Endothelial cell (in vitro differentiated cells): ENCODE measurements at regions not wholly inside any gene's neighbourhood (a gene's known extent, or its start where the extent isn't known, plus 50 kb on each side); places are given as distances from the start of the nearest gene placed in this dataset.

ENCODE experiments used
- DNase-seq: peaks from one replicate; pipeline ENCODE4 v3.0.0; 2021; ENCODE audit warnings: low spot score
- H3K27ac Mint-ChIP-seq: one replicate; pipeline ENCODE4 v1.8.0; 2021; ENCODE audit warnings: mixed read lengths, inconsistent platforms; ENCODE audit not compliant: unreplicated experiment
- H3K27me3 Mint-ChIP-seq: one replicate; pipeline ENCODE4 v1.8.0; 2021; ENCODE audit warnings: mild to moderate bottlenecking, moderate library complexity, mixed read lengths, inconsistent platforms; ENCODE audit not compliant: unreplicated experiment
- H3K36me3 Mint-ChIP-seq: one replicate; pipeline ENCODE4 v1.8.0; 2021; ENCODE audit warnings: mild to moderate bottlenecking, low read depth, mixed read lengths, inconsistent platforms; ENCODE audit not compliant: unreplicated experiment
- H3K4me1 Mint-ChIP-seq: one replicate; pipeline ENCODE4 v1.8.0; 2021; ENCODE audit warnings: mild to moderate bottlenecking, mixed read lengths, inconsistent platforms; ENCODE audit not compliant: unreplicated experiment
- H3K4me3 Mint-ChIP-seq: one replicate; pipeline ENCODE4 v1.8.0; 2021; ENCODE audit warnings: mild to moderate bottlenecking, mixed read lengths, inconsistent platforms; ENCODE audit not compliant: unreplicated experiment
- H3K9me3 Mint-ChIP-seq: one replicate; pipeline ENCODE4 v1.8.0; 2021; ENCODE audit warnings: mixed read lengths, inconsistent platforms; ENCODE audit not compliant: unreplicated experiment
- TF ChIP-seq, protein P1 (sequence below): fragments of 200-600 bp; sonication (generic); IDR thresholded peaks from one replicate; pipeline ENCODE4 v1.5.0; 2021; ENCODE audit warnings: antibody characterized with exemption; ENCODE audit not compliant: unreplicated experiment

DNA sequence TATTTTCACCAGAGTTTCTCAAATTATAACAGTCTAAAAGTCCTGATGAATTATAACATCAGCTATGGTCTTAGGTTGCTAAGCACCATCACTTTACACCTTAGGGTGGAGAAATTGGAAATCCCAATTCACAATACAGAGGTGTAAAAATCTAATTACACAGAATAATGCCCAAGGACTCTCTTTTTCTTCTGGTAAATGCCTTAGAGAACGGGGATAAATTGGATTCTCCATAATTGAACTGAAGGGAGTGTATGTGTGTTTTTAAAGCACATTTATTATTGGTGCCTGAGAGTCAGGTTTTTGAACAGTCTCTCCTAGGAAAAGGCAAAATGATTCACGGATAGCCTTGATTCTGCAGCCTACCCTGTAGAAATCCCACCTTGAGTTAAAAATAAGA is 66.8 kb downstream of the NIBAN1 start:
- Mint-ChIP-seq H3K4me3 (no peak overlapping the region), H3K36me3 (peaks cover 3% of the 10 kb centered on the region), H3K27ac (no peak overlapping the region), H3K27me3 (no peaks in the 10 kb centered on the region), H3K4me1 (peaks cover 3% of the 10 kb centered on the region), H3K9me3 (no peaks in the 10 kb centered on the region)
- no peak for DNase-seq
- TF ChIP-seq, protein P1, sequence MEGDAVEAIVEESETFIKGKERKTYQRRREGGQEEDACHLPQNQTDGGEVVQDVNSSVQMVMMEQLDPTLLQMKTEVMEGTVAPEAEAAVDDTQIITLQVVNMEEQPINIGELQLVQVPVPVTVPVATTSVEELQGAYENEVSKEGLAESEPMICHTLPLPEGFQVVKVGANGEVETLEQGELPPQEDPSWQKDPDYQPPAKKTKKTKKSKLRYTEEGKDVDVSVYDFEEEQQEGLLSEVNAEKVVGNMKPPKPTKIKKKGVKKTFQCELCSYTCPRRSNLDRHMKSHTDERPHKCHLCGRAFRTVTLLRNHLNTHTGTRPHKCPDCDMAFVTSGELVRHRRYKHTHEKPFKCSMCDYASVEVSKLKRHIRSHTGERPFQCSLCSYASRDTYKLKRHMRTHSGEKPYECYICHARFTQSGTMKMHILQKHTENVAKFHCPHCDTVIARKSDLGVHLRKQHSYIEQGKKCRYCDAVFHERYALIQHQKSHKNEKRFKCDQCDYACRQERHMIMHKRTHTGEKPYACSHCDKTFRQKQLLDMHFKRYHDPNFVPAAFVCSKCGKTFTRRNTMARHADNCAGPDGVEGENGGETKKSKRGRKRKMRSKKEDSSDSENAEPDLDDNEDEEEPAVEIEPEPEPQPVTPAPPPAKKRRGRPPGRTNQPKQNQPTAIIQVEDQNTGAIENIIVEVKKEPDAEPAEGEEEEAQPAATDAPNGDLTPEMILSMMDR, result no peak

DNA sequence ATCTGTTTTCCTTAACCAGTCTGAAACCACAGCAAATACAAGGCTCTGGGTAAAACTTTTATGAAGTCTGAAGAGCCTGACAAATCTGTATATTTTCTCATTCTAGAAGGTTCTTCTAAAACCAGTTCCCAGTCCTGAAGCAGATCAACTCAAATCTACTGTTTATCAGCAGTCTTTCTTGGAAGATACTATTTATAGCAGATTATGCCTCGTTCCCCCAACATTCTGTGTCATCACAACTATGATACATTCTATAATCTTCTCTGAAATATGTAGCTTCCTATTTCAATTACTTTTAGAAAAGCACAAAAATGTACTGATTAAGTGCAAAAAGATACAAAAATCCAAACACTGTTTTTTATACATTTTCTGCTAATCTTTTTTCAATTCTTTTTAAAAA is 67.5 kb downstream of the NIBAN1 start:
- Mint-ChIP-seq H3K4me3 (no peak overlapping the region), H3K27ac (no peak overlapping the region), H3K4me1 (peaks cover 3% of the 10 kb centered on the region), H3K27me3 (no peaks in the 10 kb centered on the region), H3K36me3 (peaks cover 3% of the 10 kb centered on the region), H3K9me3 (no peaks in the 10 kb centered on the region)
- DNase-seq, result no peak
- TF ChIP-seq, protein P1, result no peak

DNA sequence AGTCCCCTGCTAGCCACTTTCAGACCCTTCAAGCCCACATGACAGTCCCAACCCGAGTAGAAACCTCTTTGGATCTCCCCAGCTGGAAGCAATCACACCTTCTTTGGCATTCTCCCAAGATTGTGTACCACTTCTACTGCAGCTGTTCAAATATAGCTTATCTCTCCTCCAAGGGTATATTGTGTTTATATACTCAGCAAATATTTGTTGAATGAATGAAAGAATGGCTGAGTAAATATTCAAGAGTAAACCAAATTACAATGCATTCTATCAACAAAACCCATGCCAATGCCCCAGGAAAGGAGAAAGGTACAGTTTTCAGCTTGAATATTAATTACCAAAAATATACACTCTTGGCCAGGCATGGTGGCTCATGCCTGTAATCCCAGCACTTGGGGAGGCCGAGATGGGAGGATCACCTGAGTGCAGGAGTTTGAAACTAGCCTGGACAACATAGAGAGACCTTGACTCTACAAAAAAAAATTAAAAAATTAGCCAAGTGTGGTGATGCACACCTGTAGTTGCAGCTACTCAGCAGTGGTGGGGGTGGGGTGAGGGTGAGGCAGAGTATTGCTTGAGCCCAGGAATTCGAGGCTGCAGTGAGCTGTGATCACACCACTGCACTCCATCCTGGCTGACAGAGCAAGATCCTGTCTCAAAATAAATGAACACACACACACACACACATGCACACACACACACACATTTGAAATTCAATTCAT is 68.5 kb downstream of the NIBAN1 start:
- Mint-ChIP-seq H3K36me3 (peaks cover 3% of the 10 kb centered on the region), H3K27me3 (no peaks in the 10 kb centered on the region), H3K9me3 (no peaks in the 10 kb centered on the region), H3K4me3 (no peak overlapping the region), H3K27ac (no peak overlapping the region), H3K4me1 (peaks cover 3% of the 10 kb centered on the region)
- TF ChIP-seq, protein P1, result no peak
- no peak for DNase-seq

DNA sequence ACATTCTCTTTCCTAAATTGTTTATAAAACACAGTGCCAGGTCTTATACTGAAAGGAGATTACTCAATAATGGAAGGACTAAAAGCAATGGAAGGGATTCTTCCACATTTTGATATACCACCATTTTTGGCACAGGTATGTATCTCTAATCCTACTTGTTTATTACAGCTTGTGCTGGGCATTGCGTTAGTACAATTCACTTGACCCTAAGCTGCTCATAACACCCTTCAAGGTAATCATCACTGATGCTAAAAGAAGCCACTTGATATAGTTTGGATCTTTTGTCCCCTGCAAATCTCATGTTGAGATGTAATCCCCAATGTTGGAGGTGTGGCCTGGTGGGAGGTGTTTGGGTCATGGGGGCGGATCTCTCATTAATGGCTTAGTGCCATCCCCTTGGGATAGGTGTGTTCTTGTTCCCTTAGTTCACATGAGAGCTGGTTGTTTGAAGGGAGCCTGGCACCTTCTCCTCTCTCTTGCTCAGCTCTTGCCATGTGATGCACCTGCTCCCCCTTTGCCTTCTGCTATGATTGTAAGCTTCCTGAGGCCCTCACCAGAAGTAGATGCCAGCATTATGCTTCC is 71.1 kb downstream of the NIBAN1 start:
- DNase-seq, result no peak
- TF ChIP-seq, protein P1, result no peak
- H3K27me3 Mint-ChIP-seq, result peaks cover 4% of the 10 kb centered on the region
- H3K9me3 Mint-ChIP-seq, result no peaks in the 10 kb centered on the region
- H3K4me1 Mint-ChIP-seq, result peaks cover 3% of the 10 kb centered on the region
- H3K4me3 Mint-ChIP-seq, result no peak overlapping the region
- H3K27ac Mint-ChIP-seq, result no peak overlapping the region
- H3K36me3 Mint-ChIP-seq, result peaks cover 3% of the 10 kb centered on the region

DNA sequence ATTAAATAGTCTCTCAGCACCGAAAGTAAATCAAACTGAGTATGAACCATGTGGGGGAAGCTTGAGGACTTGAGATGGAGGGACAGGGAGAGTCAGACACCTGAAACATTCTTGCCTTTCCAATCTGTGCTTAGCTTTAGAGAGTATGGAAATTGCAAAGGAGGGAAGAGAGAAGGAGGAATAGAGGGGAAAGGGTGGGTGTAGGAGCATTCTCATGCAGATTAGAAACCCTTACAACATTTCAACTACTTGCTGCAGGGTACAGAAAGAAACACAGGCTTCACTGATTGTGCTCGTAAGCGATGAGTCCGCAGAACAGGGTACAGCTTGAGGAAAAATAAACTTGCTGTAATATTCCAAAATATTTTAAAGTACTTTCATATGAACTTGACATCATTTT is 73.8 kb downstream of the NIBAN1 start:
- H3K4me3 Mint-ChIP-seq, result no peak overlapping the region
- no peak overlapping the region for H3K27ac Mint-ChIP-seq
- H3K27me3 Mint-ChIP-seq, result peaks cover 7% of the 10 kb centered on the region
- H3K4me1 Mint-ChIP-seq, result peaks cover 3% of the 10 kb centered on the region
- no peak for DNase-seq
- peaks cover 2% of the 10 kb centered on the region for H3K36me3 Mint-ChIP-seq
- H3K9me3 Mint-ChIP-seq, result no peaks in the 10 kb centered on the region
- TF ChIP-seq, protein P1, result no peak
